Activated naive CD8-positive, alpha-beta T cell treated with anti-CD3 and anti-CD28 coated beads for 36 hours (primary cell): ENCODE measurements at regions not wholly inside any gene's neighbourhood (a gene's known extent, or its start where the extent isn't known, plus 50 kb on each side); places are given as distances from the start of the nearest gene placed in this dataset.

Experiments
- DNase-seq: peaks from one replicate; pipeline ENCODE4 v3.0.0; 2021
- H3K27ac Mint-ChIP-seq: one replicate; pipeline ENCODE4 v1.8.0; 2022; ENCODE audit warnings: mild to moderate bottlenecking, moderate library complexity, mixed read lengths
- H3K27me3 Mint-ChIP-seq: one replicate; pipeline ENCODE4 v1.8.0; 2022; ENCODE audit warnings: mild to moderate bottlenecking, mixed read lengths
- H3K36me3 Mint-ChIP-seq: one replicate; pipeline ENCODE4 v1.8.0; 2021; ENCODE audit warnings: mild to moderate bottlenecking, mixed read lengths
- H3K4me1 Mint-ChIP-seq: one replicate; pipeline ENCODE4 v1.8.0; 2021; ENCODE audit warnings: mixed read lengths
- H3K4me3 Mint-ChIP-seq: one replicate; pipeline ENCODE4 v1.8.0; 2022; ENCODE audit warnings: mild to moderate bottlenecking, moderate library complexity, mixed read lengths
- H3K9me3 Mint-ChIP-seq: one replicate; pipeline ENCODE4 v1.8.0; 2022; ENCODE audit warnings: mixed read lengths

GRCh38 chrX:110989869-110990268 lies 106.1 kb upstream of the PAK3 start:
- H3K27me3 Mint-ChIP-seq: peaks cover 16% of the 10 kb centered on the region
- H3K4me3 Mint-ChIP-seq: no peak overlapping the region
- no peaks in the 10 kb centered on the region for H3K4me1 Mint-ChIP-seq
- no peaks in the 10 kb centered on the region for H3K36me3 Mint-ChIP-seq
- DNase-seq: no peak
- H3K9me3 Mint-ChIP-seq: no peaks in the 10 kb centered on the region
- no peak overlapping the region for H3K27ac Mint-ChIP-seq

- Mint-ChIP-seq H3K4me3 (no peak overlapping the region), H3K27me3 (peaks cover 16% of the 10 kb centered on the region), H3K9me3 (no peaks in the 10 kb centered on the region), H3K4me1 (no peaks in the 10 kb centered on the region), H3K36me3 (no peaks in the 10 kb centered on the region), H3K27ac (no peak overlapping the region)
- DNase-seq: no peak
Observed at GRCh38 chrX:110989447-110989846, 106.5 kb upstream of the PAK3 start.

GRCh38 chrX:110987292-110987691 lies 108.7 kb upstream of the PAK3 start:
- peaks cover 14% of the 10 kb centered on the region for H3K27me3 Mint-ChIP-seq
- no peak overlapping the region for H3K4me3 Mint-ChIP-seq
- no peaks in the 10 kb centered on the region for H3K36me3 Mint-ChIP-seq
- no peaks in the 10 kb centered on the region for H3K4me1 Mint-ChIP-seq
- no peak overlapping the region for H3K27ac Mint-ChIP-seq
- no peak for DNase-seq
- H3K9me3 Mint-ChIP-seq: no peaks in the 10 kb centered on the region

- H3K4me1 Mint-ChIP-seq: no peaks in the 10 kb centered on the region
- no peaks in the 10 kb centered on the region for H3K9me3 Mint-ChIP-seq
- no peaks in the 10 kb centered on the region for H3K36me3 Mint-ChIP-seq
- peaks cover 12% of the 10 kb centered on the region for H3K27me3 Mint-ChIP-seq
- no peak overlapping the region for H3K27ac Mint-ChIP-seq
- no peak for DNase-seq
- H3K4me3 Mint-ChIP-seq: no peak overlapping the region
Observed at GRCh38 chrX:110985470-110985869, 110.5 kb upstream of the PAK3 start.

- H3K4me1 Mint-ChIP-seq: no peaks in the 10 kb centered on the region
- H3K4me3 Mint-ChIP-seq: no peak overlapping the region
- H3K36me3 Mint-ChIP-seq: no peaks in the 10 kb centered on the region
Observed at GRCh38 chrX:110983024-110983423, 113.0 kb upstream of the PAK3 start.

GRCh38 chrX:110966839-110967238 lies 129.2 kb upstream of the PAK3 start:
- Mint-ChIP-seq H3K27ac (no peak overlapping the region), H3K36me3 (no peaks in the 10 kb centered on the region), H3K4me3 (no peak overlapping the region), H3K4me1 (no peaks in the 10 kb centered on the region), H3K9me3 (no peaks in the 10 kb centered on the region), H3K27me3 (no peaks in the 10 kb centered on the region)
- no peak for DNase-seq

More at GRCh38 chrX:110983024-110983423, 113.0 kb upstream of the PAK3 start:
- DNase-seq: no peak
- Mint-ChIP-seq H3K27me3 (peaks cover 4% of the 10 kb centered on the region), H3K9me3 (no peaks in the 10 kb centered on the region), H3K27ac (no peak overlapping the region)

GRCh38 chrX:110966091-110966454 lies 129.9 kb upstream of the PAK3 start:
- Mint-ChIP-seq H3K36me3 (no peaks in the 10 kb centered on the region), H3K9me3 (no peaks in the 10 kb centered on the region), H3K27me3 (no peaks in the 10 kb centered on the region), H3K4me3 (no peak overlapping the region), H3K27ac (no peak overlapping the region), H3K4me1 (no peaks in the 10 kb centered on the region)
- DNase-seq: no peak

- no peak overlapping the region for H3K4me3 Mint-ChIP-seq
- no peaks in the 10 kb centered on the region for H3K27me3 Mint-ChIP-seq
- H3K9me3 Mint-ChIP-seq: no peaks in the 10 kb centered on the region
- no peak overlapping the region for H3K27ac Mint-ChIP-seq
- H3K36me3 Mint-ChIP-seq: no peaks in the 10 kb centered on the region
- no peak for DNase-seq
- H3K4me1 Mint-ChIP-seq: no peaks in the 10 kb centered on the region
Observed at GRCh38 chrX:110965409-110966090, 130.4 kb upstream of the PAK3 start.

- Mint-ChIP-seq H3K27ac (no peak overlapping the region), H3K4me3 (no peak overlapping the region), H3K4me1 (no peaks in the 10 kb centered on the region)
Observed at GRCh38 chrX:110964786-110965185, 131.2 kb upstream of the PAK3 start.

GRCh38 chrX:110962451-110962850 lies 133.5 kb upstream of the PAK3 start:
- DNase-seq: no peak
- Mint-ChIP-seq H3K4me3 (no peak overlapping the region), H3K27me3 (no peaks in the 10 kb centered on the region), H3K27ac (no peak overlapping the region), H3K9me3 (no peaks in the 10 kb centered on the region), H3K36me3 (no peaks in the 10 kb centered on the region), H3K4me1 (no peaks in the 10 kb centered on the region)

More at GRCh38 chrX:110964786-110965185, 131.2 kb upstream of the PAK3 start:
- DNase-seq: no peak
- Mint-ChIP-seq H3K27me3 (no peaks in the 10 kb centered on the region), H3K9me3 (no peaks in the 10 kb centered on the region), H3K36me3 (no peaks in the 10 kb centered on the region)

GRCh38 chrX:110955706-110956105 lies 140.3 kb upstream of the PAK3 start:
- no peak overlapping the region for H3K4me3 Mint-ChIP-seq
- no peaks in the 10 kb centered on the region for H3K36me3 Mint-ChIP-seq
- no peaks in the 10 kb centered on the region for H3K27me3 Mint-ChIP-seq
- no peaks in the 10 kb centered on the region for H3K4me1 Mint-ChIP-seq
- no peaks in the 10 kb centered on the region for H3K9me3 Mint-ChIP-seq
- no peak for DNase-seq
- no peak overlapping the region for H3K27ac Mint-ChIP-seq

GRCh38 chrX:110954428-110955100 lies 141.4 kb upstream of the PAK3 start:
- H3K9me3 Mint-ChIP-seq: no peaks in the 10 kb centered on the region
- H3K36me3 Mint-ChIP-seq: no peaks in the 10 kb centered on the region
- H3K4me3 Mint-ChIP-seq: no peak overlapping the region
- DNase-seq: no peak
- no peak overlapping the region for H3K27ac Mint-ChIP-seq
- H3K4me1 Mint-ChIP-seq: no peaks in the 10 kb centered on the region
- no peaks in the 10 kb centered on the region for H3K27me3 Mint-ChIP-seq

- Mint-ChIP-seq H3K4me3 (no peak overlapping the region), H3K4me1 (no peaks in the 10 kb centered on the region), H3K9me3 (no peaks in the 10 kb centered on the region), H3K27me3 (no peaks in the 10 kb centered on the region), H3K36me3 (no peaks in the 10 kb centered on the region), H3K27ac (no peak overlapping the region)
- no peak for DNase-seq
Observed at GRCh38 chrX:110951472-110952269, 144.3 kb upstream of the PAK3 start.

GRCh38 chrX:110944751-110945675 lies 149.4 kb upstream of the CHRDL1 start:
- Mint-ChIP-seq H3K36me3 (no peaks in the 10 kb centered on the region), H3K4me1 (no peaks in the 10 kb centered on the region), H3K27ac (no peak overlapping the region), H3K27me3 (peaks cover 35% of the 10 kb centered on the region), H3K9me3 (no peaks in the 10 kb centered on the region), H3K4me3 (no peak overlapping the region)
- DNase-seq: no peak

GRCh38 chrX:110944311-110944750 lies 148.7 kb upstream of the CHRDL1 start:
- H3K27ac Mint-ChIP-seq: no peak overlapping the region
- H3K9me3 Mint-ChIP-seq: no peaks in the 10 kb centered on the region
- H3K27me3 Mint-ChIP-seq: peaks cover 35% of the 10 kb centered on the region
- H3K4me3 Mint-ChIP-seq: no peak overlapping the region
- no peaks in the 10 kb centered on the region for H3K36me3 Mint-ChIP-seq
- no peak for DNase-seq
- H3K4me1 Mint-ChIP-seq: no peaks in the 10 kb centered on the region
